GM23338 (cell line): ENCODE measurements at regions not wholly inside any gene's neighbourhood (a gene's known extent, or its start where the extent isn't known, plus 50 kb on each side); places are given as distances from the start of the nearest gene placed in this dataset.

ENCODE experiments used
- EZH2 ChIP-seq: fragments of 200-600 bp; sonication (generic); IDR thresholded peaks from one replicate; pipeline ENCODE4 v1.8.0; 2017; ENCODE audit warnings: antibody characterized with exemption, mild to moderate bottlenecking, low read depth; ENCODE audit not compliant: unreplicated experiment
- EZH2phosphoT487 ChIP-seq: fragments of 200-600 bp; sonication (generic); IDR thresholded peaks from one replicate; pipeline ENCODE4 v1.8.1; 2018; ENCODE audit warnings: antibody characterized with exemption; ENCODE audit not compliant: unreplicated experiment
- JUNB ChIP-seq: IDR thresholded peaks from one replicate; pipeline ENCODE4 v1.6.1; 2016; ENCODE audit warnings: antibody characterized with exemption; ENCODE audit not compliant: unreplicated experiment
- NANOG ChIP-seq: IDR thresholded peaks from 2 replicates; pipeline ENCODE4 v1.6.1; 2016; ENCODE audit warnings: antibody characterized with exemption, borderline replicate concordance
- POLR2AphosphoS5 ChIP-seq: IDR thresholded peaks from 2 replicates; pipeline ENCODE4 v1.6.1; 2016; ENCODE audit warnings: antibody characterized with exemption, low read depth
- STAT1 ChIP-seq: IDR thresholded peaks from one replicate; pipeline ENCODE4 v1.6.1; 2016; ENCODE audit warnings: antibody characterized with exemption; ENCODE audit not compliant: unreplicated experiment
- ZNF114 ChIP-seq: fragments of 250-450 bp; sonication (Bioruptor Pico); IDR thresholded peaks from 2 replicates; pipeline ENCODE4 v1.5.0; 2020; ENCODE audit warnings: mild to moderate bottlenecking, moderate library complexity
- ZNF331 ChIP-seq: fragments of 250-450 bp; sonication (Bioruptor Pico); IDR thresholded peaks from 2 replicates; pipeline ENCODE4 v1.5.0; 2020; ENCODE audit warnings: low read depth, mild to moderate bottlenecking, moderate library complexity
- TF ChIP-seq, protein P1 (sequence below), 2 experiments: fragments of 200-600 bp in 1 of 2; sonication (generic) in 1 of 2; conservative IDR thresholded peaks; 2 replicates each; pipeline versions ENCODE4 v1.5.1 to v1.6.1; 2016 to 2017; ENCODE audit warnings: antibody characterized with exemption in 2 of 2, low read depth in 2 of 2, mild to moderate bottlenecking in 2 of 2, moderate library complexity in 1 of 2
- TF ChIP-seq, protein P2 (sequence below): IDR thresholded peaks from 2 replicates; pipeline ENCODE4 v1.6.1; 2016; ENCODE audit warnings: antibody characterized with exemption
- TF ChIP-seq, protein P3 (sequence below): IDR thresholded peaks from one replicate; pipeline ENCODE4 v1.6.1; 2018; ENCODE audit warnings: antibody characterized with exemption; ENCODE audit not compliant: unreplicated experiment
- TF ChIP-seq, protein P4 (sequence below): fragments of 250-450 bp; sonication (Bioruptor Pico); IDR thresholded peaks from 2 replicates; pipeline ENCODE4 v1.5.0; 2020; ENCODE audit warnings: mild to moderate bottlenecking, moderate library complexity

DNA sequence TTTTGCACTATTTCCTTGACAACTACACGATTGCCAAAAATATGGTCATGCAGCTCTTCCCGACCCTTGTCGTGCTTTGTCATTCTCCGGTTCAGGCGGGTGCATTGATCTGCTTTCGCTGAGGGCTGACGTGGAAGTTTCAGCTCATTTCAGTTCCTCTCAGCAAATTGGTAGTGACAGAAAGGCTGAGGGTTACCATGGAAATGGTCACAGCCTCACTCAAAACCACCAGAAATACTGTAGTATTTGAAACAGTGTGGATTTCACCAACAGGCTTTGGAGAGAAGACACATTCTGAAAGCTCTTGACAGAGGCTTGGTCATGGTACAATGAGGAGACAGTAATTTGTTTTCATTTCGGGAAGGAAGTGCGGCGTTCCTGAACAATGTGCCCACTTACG lies 99.7 kb upstream of the EXOC2 start:
- TF ChIP-seq POLR2AphosphoS5: no peak
- TF ChIP-seq, protein P1, sequence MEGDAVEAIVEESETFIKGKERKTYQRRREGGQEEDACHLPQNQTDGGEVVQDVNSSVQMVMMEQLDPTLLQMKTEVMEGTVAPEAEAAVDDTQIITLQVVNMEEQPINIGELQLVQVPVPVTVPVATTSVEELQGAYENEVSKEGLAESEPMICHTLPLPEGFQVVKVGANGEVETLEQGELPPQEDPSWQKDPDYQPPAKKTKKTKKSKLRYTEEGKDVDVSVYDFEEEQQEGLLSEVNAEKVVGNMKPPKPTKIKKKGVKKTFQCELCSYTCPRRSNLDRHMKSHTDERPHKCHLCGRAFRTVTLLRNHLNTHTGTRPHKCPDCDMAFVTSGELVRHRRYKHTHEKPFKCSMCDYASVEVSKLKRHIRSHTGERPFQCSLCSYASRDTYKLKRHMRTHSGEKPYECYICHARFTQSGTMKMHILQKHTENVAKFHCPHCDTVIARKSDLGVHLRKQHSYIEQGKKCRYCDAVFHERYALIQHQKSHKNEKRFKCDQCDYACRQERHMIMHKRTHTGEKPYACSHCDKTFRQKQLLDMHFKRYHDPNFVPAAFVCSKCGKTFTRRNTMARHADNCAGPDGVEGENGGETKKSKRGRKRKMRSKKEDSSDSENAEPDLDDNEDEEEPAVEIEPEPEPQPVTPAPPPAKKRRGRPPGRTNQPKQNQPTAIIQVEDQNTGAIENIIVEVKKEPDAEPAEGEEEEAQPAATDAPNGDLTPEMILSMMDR (conservative IDR thresholded peaks at IDR 0.05; ENCODE audit: low read depth in 2 of 2): no peak
- TF ChIP-seq EZH2: no peak
- TF ChIP-seq ZNF331 (CRISPR knock-in tag): no peak
- no peak for TF ChIP-seq EZH2phosphoT487
- TF ChIP-seq, protein P2, sequence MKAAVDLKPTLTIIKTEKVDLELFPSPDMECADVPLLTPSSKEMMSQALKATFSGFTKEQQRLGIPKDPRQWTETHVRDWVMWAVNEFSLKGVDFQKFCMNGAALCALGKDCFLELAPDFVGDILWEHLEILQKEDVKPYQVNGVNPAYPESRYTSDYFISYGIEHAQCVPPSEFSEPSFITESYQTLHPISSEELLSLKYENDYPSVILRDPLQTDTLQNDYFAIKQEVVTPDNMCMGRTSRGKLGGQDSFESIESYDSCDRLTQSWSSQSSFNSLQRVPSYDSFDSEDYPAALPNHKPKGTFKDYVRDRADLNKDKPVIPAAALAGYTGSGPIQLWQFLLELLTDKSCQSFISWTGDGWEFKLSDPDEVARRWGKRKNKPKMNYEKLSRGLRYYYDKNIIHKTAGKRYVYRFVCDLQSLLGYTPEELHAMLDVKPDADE: no peak
- TF ChIP-seq, protein P3, sequence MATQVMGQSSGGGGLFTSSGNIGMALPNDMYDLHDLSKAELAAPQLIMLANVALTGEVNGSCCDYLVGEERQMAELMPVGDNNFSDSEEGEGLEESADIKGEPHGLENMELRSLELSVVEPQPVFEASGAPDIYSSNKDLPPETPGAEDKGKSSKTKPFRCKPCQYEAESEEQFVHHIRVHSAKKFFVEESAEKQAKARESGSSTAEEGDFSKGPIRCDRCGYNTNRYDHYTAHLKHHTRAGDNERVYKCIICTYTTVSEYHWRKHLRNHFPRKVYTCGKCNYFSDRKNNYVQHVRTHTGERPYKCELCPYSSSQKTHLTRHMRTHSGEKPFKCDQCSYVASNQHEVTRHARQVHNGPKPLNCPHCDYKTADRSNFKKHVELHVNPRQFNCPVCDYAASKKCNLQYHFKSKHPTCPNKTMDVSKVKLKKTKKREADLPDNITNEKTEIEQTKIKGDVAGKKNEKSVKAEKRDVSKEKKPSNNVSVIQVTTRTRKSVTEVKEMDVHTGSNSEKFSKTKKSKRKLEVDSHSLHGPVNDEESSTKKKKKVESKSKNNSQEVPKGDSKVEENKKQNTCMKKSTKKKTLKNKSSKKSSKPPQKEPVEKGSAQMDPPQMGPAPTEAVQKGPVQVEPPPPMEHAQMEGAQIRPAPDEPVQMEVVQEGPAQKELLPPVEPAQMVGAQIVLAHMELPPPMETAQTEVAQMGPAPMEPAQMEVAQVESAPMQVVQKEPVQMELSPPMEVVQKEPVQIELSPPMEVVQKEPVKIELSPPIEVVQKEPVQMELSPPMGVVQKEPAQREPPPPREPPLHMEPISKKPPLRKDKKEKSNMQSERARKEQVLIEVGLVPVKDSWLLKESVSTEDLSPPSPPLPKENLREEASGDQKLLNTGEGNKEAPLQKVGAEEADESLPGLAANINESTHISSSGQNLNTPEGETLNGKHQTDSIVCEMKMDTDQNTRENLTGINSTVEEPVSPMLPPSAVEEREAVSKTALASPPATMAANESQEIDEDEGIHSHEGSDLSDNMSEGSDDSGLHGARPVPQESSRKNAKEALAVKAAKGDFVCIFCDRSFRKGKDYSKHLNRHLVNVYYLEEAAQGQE: no peak
- TF ChIP-seq NANOG: no peak
- TF ChIP-seq JUNB: no peak
- no peak for TF ChIP-seq STAT1
- TF ChIP-seq ZNF114 (CRISPR knock-in tag): no peak
- TF ChIP-seq, protein P4, sequence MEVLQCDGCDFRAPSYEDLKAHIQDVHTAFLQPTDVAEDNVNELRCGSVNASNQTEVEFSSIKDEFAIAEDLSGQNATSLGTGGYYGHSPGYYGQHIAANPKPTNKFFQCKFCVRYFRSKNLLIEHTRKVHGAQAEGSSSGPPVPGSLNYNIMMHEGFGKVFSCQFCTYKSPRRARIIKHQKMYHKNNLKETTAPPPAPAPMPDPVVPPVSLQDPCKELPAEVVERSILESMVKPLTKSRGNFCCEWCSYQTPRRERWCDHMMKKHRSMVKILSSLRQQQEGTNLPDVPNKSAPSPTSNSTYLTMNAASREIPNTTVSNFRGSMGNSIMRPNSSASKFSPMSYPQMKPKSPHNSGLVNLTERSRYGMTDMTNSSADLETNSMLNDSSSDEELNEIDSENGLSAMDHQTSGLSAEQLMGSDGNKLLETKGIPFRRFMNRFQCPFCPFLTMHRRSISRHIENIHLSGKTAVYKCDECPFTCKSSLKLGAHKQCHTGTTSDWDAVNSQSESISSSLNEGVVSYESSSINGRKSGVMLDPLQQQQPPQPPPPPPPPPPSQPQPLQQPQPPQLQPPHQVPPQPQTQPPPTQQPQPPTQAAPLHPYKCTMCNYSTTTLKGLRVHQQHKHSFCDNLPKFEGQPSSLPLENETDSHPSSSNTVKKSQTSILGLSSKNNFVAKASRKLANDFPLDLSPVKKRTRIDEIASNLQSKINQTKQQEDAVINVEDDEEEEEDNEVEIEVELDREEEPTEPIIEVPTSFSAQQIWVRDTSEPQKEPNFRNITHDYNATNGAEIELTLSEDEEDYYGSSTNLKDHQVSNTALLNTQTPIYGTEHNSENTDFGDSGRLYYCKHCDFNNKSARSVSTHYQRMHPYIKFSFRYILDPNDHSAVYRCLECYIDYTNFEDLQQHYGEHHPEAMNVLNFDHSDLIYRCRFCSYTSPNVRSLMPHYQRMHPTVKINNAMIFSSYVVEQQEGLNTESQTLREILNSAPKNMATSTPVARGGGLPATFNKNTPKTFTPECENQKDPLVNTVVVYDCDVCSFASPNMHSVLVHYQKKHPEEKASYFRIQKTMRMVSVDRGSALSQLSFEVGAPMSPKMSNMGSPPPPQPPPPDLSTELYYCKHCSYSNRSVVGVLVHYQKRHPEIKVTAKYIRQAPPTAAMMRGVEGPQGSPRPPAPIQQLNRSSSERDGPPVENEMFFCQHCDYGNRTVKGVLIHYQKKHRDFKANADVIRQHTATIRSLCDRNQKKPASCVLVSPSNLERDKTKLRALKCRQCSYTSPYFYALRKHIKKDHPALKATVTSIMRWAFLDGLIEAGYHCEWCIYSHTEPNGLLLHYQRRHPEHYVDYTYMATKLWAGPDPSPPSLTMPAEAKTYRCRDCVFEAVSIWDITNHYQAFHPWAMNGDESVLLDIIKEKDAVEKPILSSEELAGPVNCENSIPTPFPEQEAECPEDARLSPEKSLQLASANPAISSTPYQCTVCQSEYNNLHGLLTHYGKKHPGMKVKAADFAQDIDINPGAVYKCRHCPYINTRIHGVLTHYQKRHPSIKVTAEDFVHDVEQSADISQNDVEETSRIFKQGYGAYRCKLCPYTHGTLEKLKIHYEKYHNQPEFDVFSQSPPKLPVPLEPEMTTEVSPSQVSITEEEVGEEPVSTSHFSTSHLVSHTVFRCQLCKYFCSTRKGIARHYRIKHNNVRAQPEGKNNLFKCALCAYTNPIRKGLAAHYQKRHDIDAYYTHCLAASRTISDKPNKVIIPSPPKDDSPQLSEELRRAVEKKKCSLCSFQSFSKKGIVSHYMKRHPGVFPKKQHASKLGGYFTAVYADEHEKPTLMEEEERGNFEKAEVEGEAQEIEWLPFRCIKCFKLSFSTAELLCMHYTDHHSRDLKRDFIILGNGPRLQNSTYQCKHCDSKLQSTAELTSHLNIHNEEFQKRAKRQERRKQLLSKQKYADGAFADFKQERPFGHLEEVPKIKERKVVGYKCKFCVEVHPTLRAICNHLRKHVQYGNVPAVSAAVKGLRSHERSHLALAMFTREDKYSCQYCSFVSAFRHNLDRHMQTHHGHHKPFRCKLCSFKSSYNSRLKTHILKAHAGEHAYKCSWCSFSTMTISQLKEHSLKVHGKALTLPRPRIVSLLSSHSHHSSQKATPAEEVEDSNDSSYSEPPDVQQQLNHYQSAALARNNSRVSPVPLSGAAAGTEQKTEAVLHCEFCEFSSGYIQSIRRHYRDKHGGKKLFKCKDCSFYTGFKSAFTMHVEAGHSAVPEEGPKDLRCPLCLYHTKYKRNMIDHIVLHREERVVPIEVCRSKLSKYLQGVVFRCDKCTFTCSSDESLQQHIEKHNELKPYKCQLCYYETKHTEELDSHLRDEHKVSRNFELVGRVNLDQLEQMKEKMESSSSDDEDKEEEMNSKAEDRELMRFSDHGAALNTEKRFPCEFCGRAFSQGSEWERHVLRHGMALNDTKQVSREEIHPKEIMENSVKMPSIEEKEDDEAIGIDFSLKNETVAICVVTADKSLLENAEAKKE (CRISPR knock-in tag): no peak
